Fibroblast of pulmonary artery (primary cell): ENCODE measurements at regions not wholly inside any gene's neighbourhood (a gene's known extent, or its start where the extent isn't known, plus 50 kb on each side); places are given as distances from the start of the nearest gene placed in this dataset.

Experiments used
- DNase-seq: peaks from one replicate; pipeline ENCODE4 v3.0.0-alpha.2; 2010; ENCODE audit warnings: low read depth
- H3K4me3 ChIP-seq: replicated peaks from 2 replicates; pipeline ENCODE4 v1.5.1; 2011; ENCODE audit warnings: low read depth, mild to moderate bottlenecking, control low read depth, low read length, moderate library complexity
- CTCF ChIP-seq: IDR thresholded peaks from 2 replicates; pipeline ENCODE4 v1.5.1; 2011; ENCODE audit warnings: mild to moderate bottlenecking, control low read depth, low read length, inconsistent platforms; ENCODE audit errors: missing control alignments

GRCh38 chr6:18958146-18958545 is 571.0 kb downstream of the RNF144B start:
- DNase-seq = no peak
- H3K4me3 ChIP-seq = no peak overlapping the region
- TF ChIP-seq CTCF = no peak

- TF ChIP-seq CTCF = no peak
- H3K4me3 ChIP-seq = no peak overlapping the region
- no peak for DNase-seq
Measured at GRCh38 chr6:18961566-18961965, 574.4 kb downstream of the RNF144B start.

- no peak overlapping the region for H3K4me3 ChIP-seq
- TF ChIP-seq CTCF = no peak
- no peak for DNase-seq
Measured at GRCh38 chr6:18962361-18962905, 575.3 kb downstream of the RNF144B start.

- TF ChIP-seq CTCF = no peak
- no peak for DNase-seq
- no peak overlapping the region for H3K4me3 ChIP-seq
Measured at GRCh38 chr6:18963439-18963838, 576.3 kb downstream of the RNF144B start.

GRCh38 chr6:18973251-18973650 is 586.1 kb downstream of the RNF144B start:
- DNase-seq = no peak
- no peak for TF ChIP-seq CTCF
- H3K4me3 ChIP-seq = no peak overlapping the region

- no peak for TF ChIP-seq CTCF
- no peak overlapping the region for H3K4me3 ChIP-seq
- DNase-seq = no peak
Measured at GRCh38 chr6:18976091-18976490, 588.9 kb downstream of the RNF144B start.

- DNase-seq = no peak
- no peak for TF ChIP-seq CTCF
- no peak overlapping the region for H3K4me3 ChIP-seq
Measured at GRCh38 chr6:18976966-18977365, 589.8 kb downstream of the RNF144B start.
